GM12878 (cell line): ENCODE measurements at regions not wholly inside any gene's neighbourhood (a gene's known extent, or its start where the extent isn't known, plus 50 kb on each side); places are given as distances from the start of the nearest gene placed in this dataset.

ENCODE experiments used
- BMI1 ChIP-seq: fragments of 450-650 bp; IDR thresholded peaks from 2 replicates; pipeline ENCODE4 v1.6.1; 2016; ENCODE audit warnings: mild to moderate bottlenecking, moderate library complexity, borderline replicate concordance
- EP300 ChIP-seq, 2 experiments: fragments of 150-350 bp in 1 of 2; IDR thresholded peaks; 2 replicates each; pipeline ENCODE4 v1.6.1; 2011 to 2012; ENCODE audit warnings: low read depth in 2 of 2, low read length in 2 of 2, borderline replicate concordance in 1 of 2, improper control_type of control experiment in 1 of 2, inconsistent platforms in 1 of 2; ENCODE audit not compliant: control insufficient read depth in 1 of 2
- KAT2A ChIP-seq: conservative IDR thresholded peaks from 2 replicates; pipeline ENCODE4 v1.6.1; 2011; ENCODE audit warnings: low read depth, low read length; ENCODE audit not compliant: control insufficient read depth
- POLR2A ChIP-seq: IDR thresholded peaks from 2 replicates; pipeline ENCODE4 v1.6.1; 2011; ENCODE audit warnings: low read depth, mild to moderate bottlenecking, low read length
- RFX5 ChIP-seq: IDR thresholded peaks from 2 replicates; pipeline ENCODE4 v1.6.1; 2011; ENCODE audit warnings: low read depth, low read length, improper control_type of control experiment
- RUNX3 ChIP-seq: IDR thresholded peaks from 2 replicates; pipeline ENCODE4 v1.6.1; 2012; ENCODE audit warnings: low read length, inconsistent platforms
- TAF1 ChIP-seq: IDR thresholded peaks from 2 replicates; pipeline ENCODE4 v1.6.1; 2011; ENCODE audit warnings: mild to moderate bottlenecking, low read depth, low read length, borderline replicate concordance
- TCF7 ChIP-seq: IDR thresholded peaks from 2 replicates; pipeline ENCODE4 v1.6.1; 2014; ENCODE audit warnings: antibody characterized with exemption, borderline replicate concordance
- ZBED1 ChIP-seq: IDR thresholded peaks from 2 replicates; pipeline ENCODE4 v1.6.1; 2016; ENCODE audit warnings: borderline replicate concordance
- TF ChIP-seq, protein P1 (sequence below), 3 experiments: IDR thresholded peaks in 2 of 3; conservative IDR thresholded peaks in 1 of 3; 2 replicates each; pipeline ENCODE4 v1.5.1; 2011; ENCODE audit warnings: low read depth in 3 of 3, low read length in 3 of 3, mild to moderate bottlenecking in 3 of 3, control low read depth in 2 of 3, moderate library complexity in 2 of 3, inconsistent platforms in 1 of 3, mixed read lengths in 1 of 3; ENCODE audit not compliant: control insufficient read depth in 2 of 3, insufficient read depth in 1 of 3; ENCODE audit errors: extremely low read depth in 1 of 3
- TF ChIP-seq, protein P2 (sequence below): IDR thresholded peaks from 2 replicates; pipeline ENCODE4 v1.6.1; 2011; ENCODE audit warnings: borderline replicate concordance, low read depth, mild to moderate bottlenecking, moderate library complexity, low read length; ENCODE audit not compliant: insufficient read depth, poor library complexity, severe bottlenecking
- TF ChIP-seq, protein P3 (sequence below): fragments of 450-650 bp; IDR thresholded peaks from 2 replicates; pipeline ENCODE4 v1.6.1; 2017; ENCODE audit warnings: antibody characterized with exemption, mild to moderate bottlenecking, moderate library complexity
- TF ChIP-seq, protein P4 (sequence below): IDR thresholded peaks from 2 replicates; pipeline ENCODE4 v1.6.1; 2012; ENCODE audit warnings: low read depth, low read length, improper control_type of control experiment

DNA sequence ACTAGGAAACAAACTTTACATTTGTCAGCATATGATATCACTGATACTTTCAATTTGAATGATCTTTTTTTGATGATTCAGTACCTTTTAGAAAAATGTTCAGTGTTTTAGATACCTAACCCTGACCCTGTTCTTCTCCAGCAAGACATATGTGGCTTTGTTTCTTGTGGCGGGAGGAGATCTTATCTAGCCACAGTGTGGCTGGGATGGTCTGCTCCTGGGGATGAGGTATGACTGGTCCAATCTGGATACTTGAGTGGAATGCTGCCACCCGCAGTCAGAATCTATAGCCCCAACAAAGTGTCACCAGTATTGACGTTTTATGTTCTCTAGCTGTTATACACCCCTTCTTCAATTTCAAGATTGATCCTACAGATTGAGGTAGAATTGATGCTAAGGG lies 439.0 kb upstream of the GOLIM4 start:
- TF ChIP-seq EP300 (IDR thresholded peaks at IDR 0.05; ENCODE audit: borderline replicate concordance in 1 of 2, control insufficient read depth in 1 of 2, low read depth in 2 of 2, low read length in 2 of 2): no peak
- no peak for TF ChIP-seq ZBED1
- TF ChIP-seq, protein P1, sequence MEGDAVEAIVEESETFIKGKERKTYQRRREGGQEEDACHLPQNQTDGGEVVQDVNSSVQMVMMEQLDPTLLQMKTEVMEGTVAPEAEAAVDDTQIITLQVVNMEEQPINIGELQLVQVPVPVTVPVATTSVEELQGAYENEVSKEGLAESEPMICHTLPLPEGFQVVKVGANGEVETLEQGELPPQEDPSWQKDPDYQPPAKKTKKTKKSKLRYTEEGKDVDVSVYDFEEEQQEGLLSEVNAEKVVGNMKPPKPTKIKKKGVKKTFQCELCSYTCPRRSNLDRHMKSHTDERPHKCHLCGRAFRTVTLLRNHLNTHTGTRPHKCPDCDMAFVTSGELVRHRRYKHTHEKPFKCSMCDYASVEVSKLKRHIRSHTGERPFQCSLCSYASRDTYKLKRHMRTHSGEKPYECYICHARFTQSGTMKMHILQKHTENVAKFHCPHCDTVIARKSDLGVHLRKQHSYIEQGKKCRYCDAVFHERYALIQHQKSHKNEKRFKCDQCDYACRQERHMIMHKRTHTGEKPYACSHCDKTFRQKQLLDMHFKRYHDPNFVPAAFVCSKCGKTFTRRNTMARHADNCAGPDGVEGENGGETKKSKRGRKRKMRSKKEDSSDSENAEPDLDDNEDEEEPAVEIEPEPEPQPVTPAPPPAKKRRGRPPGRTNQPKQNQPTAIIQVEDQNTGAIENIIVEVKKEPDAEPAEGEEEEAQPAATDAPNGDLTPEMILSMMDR (IDR thresholded peaks at IDR 0.05 in 2 of 3, conservative IDR thresholded peaks at IDR 0.05 in 1 of 3; ENCODE audit: control insufficient read depth in 2 of 3, extremely low read depth in 1 of 3, insufficient read depth in 1 of 3, low read depth in 3 of 3, low read length in 3 of 3): peak in 1 of 3 experiments; percentile 4; a peak in 1 of 6 replicates
- TF ChIP-seq, protein P2, sequence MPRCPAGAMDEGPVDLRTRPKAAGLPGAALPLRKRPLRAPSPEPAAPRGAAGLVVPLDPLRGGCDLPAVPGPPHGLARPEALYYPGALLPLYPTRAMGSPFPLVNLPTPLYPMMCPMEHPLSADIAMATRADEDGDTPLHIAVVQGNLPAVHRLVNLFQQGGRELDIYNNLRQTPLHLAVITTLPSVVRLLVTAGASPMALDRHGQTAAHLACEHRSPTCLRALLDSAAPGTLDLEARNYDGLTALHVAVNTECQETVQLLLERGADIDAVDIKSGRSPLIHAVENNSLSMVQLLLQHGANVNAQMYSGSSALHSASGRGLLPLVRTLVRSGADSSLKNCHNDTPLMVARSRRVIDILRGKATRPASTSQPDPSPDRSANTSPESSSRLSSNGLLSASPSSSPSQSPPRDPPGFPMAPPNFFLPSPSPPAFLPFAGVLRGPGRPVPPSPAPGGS: no peak
- no peak for TF ChIP-seq RUNX3
- no peak for TF ChIP-seq TAF1
- TF ChIP-seq RFX5: no peak
- TF ChIP-seq BMI1: no peak
- TF ChIP-seq KAT2A: no peak
- TF ChIP-seq, protein P3, sequence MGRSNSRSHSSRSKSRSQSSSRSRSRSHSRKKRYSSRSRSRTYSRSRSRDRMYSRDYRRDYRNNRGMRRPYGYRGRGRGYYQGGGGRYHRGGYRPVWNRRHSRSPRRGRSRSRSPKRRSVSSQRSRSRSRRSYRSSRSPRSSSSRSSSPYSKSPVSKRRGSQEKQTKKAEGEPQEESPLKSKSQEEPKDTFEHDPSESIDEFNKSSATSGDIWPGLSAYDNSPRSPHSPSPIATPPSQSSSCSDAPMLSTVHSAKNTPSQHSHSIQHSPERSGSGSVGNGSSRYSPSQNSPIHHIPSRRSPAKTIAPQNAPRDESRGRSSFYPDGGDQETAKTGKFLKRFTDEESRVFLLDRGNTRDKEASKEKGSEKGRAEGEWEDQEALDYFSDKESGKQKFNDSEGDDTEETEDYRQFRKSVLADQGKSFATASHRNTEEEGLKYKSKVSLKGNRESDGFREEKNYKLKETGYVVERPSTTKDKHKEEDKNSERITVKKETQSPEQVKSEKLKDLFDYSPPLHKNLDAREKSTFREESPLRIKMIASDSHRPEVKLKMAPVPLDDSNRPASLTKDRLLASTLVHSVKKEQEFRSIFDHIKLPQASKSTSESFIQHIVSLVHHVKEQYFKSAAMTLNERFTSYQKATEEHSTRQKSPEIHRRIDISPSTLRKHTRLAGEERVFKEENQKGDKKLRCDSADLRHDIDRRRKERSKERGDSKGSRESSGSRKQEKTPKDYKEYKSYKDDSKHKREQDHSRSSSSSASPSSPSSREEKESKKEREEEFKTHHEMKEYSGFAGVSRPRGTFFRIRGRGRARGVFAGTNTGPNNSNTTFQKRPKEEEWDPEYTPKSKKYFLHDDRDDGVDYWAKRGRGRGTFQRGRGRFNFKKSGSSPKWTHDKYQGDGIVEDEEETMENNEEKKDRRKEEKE: no peak
- TF ChIP-seq, protein P4, sequence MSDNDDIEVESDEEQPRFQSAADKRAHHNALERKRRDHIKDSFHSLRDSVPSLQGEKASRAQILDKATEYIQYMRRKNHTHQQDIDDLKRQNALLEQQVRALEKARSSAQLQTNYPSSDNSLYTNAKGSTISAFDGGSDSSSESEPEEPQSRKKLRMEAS: no peak
- TF ChIP-seq TCF7: no peak
- no peak for TF ChIP-seq POLR2A
